Skin epidermis (tissue), 12 donors: ENCODE measurements at regions not wholly inside any gene's neighbourhood (a gene's known extent, or its start where the extent isn't known, plus 50 kb on each side); places are given as distances from the start of the nearest gene placed in this dataset.

Source experiments
- H3K27ac ChIP-seq, 21 experiments: fragments of 200-600 bp; sonication (generic) in 11 of 21; one replicate each; pipeline ENCODE4 v1.5.0; 2020; ENCODE audit warnings: mild to moderate bottlenecking in 3 of 21, inconsistent platforms in 2 of 21, moderate library complexity in 2 of 21
- H3K4me3 ChIP-seq, 7 experiments: fragments of 200-600 bp; sonication (generic) in 2 of 7; one replicate each; pipeline ENCODE4 v1.5.0; 2020; ENCODE audit warnings: inconsistent platforms in 2 of 7, mild to moderate bottlenecking in 2 of 7, moderate library complexity in 1 of 7

DNA sequence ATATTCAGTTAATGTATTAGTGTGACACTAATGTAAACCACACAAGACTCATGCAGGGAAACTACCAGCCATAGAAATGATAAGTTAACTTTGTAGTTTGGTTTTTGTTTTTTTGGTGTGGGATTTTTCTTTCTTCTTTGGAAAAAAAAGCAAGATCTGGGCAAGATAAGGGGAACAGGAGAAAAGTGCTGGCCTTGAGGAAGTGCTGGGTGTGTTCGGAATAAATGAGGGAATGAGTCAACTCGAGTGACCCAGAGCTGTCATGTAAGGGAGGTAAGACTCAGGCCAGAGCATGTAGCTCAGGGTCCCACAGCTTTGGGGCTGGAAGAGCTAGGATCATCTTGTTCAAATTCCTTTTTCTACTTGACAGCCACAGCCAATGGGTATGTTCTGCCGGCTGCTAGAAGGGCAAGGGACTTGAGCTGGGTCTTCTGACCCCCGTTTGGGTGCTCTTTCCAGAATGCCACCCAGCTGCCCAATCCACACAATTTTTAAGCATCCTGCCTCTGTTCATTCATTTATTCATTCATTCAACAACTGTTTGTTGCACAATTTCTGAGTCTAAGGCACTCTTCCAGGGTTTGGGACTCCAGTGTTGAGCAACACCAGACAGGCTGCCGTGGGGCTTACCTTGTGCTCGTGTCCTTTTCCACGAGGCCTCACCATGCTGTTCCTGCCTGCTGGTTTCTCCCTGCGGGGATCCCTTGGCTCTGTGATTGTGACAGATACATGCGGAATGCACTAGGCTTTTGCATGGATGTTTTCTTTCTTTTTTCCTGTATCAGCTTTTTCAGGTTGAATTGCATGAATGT lies 54.5 kb downstream of the CLDN34 start:
- H3K27ac ChIP-seq = no peak overlapping the region
- no peak overlapping the region for H3K4me3 ChIP-seq

- H3K27ac ChIP-seq = no peak overlapping the region
- H3K4me3 ChIP-seq = no peak overlapping the region
These were observed 55.0 kb downstream of the CLDN34 start for GRCh38 chrX:10022273-10022541.

DNA sequence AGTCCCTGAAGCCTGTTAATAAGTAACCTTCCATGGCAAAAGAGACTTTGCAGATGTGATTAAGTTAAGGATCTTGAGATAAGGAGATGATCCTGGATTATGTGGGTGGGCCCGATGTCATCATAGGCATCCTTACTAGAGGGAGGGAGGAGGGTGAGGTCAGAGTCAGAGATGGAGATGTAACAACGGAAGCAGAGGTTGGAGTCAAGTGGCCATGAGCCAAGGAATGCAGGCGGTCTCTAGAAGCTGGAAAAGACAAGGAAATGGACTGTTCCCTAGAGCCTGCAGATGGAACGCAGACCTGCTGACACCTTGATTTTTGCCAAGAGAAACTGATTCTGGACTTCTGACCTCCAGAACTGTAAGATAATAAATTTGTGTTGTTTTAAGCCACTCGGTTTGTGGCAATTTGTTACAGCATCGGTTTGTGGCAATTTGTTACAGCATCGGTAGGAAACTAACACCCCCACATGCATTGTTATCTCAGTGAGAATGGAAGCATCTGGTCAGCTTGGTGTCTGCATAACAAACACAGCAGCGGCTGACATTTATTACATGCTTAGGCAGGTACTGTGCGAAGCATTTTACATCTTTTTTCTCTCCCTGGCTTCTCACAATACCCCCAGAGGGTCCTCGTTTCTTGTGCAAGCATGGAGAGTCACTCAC lies 55.6 kb downstream of the CLDN34 start:
- Histone ChIP-seq H3K27ac (no peak overlapping the region), H3K4me3 (no peak overlapping the region)

- Histone ChIP-seq H3K27ac (no peak overlapping the region), H3K4me3 (no peak overlapping the region)
These were observed 56.7 kb downstream of the CLDN34 start for GRCh38 chrX:10023821-10024220.

DNA sequence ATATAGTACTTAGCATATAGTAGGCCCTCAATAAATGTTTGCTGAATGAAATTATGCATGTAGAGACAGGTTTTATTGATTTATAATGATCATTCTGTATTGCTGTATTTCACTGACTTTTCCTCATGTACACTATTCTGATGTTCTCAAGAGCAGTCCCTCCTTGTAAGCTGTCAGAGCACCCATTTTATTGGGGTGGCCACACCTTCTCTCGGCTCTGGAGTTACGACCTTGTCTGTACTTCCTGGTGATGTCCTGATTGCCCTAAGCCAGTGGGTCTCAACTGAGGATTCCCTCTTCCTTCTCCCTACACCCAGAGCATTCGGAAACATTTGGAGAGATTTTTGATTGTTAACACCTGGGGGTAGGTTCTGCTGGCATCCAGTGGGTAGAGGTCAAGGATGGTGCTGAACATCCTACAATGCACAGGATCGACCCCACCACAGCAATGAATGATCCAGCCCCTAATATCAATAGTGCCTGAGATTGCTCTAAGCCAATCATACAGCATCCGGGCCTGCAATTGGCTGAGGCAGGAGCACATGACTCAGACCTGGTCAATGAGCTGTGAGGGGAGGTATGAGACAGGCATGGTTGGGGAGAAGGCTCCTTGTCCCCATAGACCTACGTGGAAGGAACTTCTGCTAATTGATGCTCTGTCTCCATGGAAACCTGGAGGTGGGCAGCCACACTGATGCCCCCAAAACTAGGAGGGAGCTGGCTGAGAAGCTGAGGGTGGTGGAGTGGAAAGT lies 58.8 kb downstream of the CLDN34 start:
- no peak overlapping the region for H3K27ac ChIP-seq
- no peak overlapping the region for H3K4me3 ChIP-seq

DNA sequence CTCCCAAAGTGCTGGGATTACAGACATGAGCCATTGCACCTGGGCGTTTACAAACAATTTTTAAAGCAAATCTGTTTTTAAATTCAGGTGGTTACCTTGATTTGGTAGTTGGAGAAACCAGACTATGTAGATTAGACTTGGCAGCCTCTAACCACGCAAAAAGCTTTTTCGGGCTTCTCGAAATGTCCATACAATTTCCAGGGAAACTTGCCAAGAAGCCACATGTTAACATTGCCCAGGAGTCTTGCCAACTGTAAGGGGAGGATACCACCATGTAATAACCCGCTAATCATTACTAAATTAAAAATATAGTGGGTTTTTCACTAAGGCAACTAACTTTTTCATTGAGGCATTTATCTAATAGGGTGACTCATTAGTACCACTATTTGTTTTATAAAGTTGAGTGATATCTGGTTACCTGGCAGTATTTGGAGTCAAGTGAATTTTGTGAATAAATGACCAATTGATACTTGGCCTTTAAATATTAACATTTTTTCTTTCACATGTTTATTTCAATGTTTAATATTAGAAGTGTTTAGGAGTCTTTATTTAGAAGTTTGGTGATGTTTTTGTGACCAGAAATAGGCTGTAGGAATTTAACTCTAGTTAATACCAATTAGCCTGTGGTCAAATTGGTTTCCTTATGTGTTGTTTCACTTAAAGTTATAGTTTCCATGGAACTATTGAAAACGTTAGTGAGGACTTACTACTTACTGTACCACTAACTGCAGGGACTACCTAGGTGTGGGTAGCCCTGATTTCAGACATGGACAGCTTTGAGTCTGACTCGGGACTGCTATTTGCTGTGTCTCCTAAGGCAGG lies 61.3 kb downstream of the CLDN34 start:
- Histone ChIP-seq H3K27ac (no peak overlapping the region), H3K4me3 (no peak overlapping the region)

GRCh38 chrX:10030570-10030969 lies 63.4 kb downstream of the CLDN34 start:
- no peak overlapping the region for H3K27ac ChIP-seq
- H3K4me3 ChIP-seq = no peak overlapping the region

GRCh38 chrX:10031746-10032145 lies 64.6 kb downstream of the CLDN34 start:
- Histone ChIP-seq H3K4me3 (no peak overlapping the region), H3K27ac (no peak overlapping the region)

DNA sequence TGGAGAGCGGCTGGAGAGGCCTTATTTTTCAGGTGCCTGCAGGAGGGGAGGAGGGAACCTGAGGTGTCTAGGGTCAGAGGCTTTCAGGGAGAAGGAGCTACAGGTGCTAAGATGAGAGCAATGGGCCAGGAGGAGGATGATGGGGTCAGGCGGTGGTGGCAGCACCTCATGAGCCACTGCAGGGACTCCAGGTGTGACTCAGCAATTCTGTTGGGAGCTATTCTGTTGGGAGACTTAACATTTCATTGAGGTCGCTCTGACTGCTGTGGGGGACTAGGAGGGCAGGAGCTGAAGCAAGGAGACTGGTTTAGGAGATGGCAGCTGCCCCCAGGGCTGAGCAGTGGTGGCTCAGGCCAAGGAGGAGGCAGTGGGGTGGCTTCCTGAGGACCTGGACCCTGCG lies 65.0 kb downstream of the CLDN34 start:
- H3K4me3 ChIP-seq = no peak overlapping the region
- no peak overlapping the region for H3K27ac ChIP-seq

DNA sequence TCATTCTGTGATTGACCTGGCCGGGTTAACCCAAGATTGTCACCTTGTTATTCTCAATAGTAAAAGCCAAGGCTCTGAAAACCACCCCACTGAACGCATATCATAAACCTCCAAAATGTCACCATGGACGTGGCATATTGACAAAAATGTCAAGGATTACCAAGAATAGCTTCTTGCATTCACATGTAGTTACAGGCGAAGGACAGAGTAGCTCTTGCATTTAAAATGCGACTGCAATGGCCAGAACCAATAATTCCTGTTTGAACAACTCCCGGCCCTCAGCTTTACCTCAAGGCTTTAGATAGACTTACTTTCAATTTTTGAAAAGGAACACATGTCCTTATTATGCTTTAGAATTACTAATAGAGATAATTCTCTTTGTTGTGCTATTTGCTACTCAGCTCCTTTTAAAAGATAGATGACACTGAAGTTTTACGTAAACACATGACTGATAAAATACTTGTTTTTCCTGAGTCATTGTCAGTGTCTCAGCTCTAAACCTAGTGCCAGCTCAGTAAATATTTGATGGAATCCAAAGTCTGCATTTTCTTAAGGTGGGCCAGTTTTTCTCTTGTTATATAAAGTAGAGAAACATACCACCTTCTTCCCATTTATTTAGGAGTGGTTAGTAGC lies 66.3 kb downstream of the CLDN34 start:
- H3K4me3 ChIP-seq = no peak overlapping the region
- no peak overlapping the region for H3K27ac ChIP-seq

DNA sequence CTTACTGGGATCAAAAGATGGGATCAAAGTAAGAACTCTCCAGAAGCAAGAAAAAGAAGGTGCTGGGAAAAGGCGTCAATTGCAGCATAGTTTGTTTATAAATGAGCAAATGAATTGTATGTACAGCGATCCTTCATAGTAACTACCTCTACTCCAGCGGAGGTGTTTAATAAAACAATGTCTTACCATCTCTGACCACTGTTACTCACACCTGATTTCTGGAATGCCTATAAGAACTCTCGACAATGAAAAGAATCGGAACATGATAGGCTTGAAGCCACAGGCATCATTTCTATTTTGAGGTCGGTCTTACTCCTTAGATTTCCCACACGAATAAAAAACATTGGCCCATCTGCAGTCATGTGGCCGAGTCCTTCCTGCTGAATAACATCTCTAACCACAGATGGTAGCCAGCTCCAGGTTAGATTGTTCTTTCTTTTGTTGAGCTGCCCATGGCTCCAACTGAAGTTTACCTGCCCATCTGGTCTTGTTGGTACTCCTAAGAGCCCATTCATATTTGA lies 67.6 kb downstream of the CLDN34 start:
- Histone ChIP-seq H3K27ac (no peak overlapping the region), H3K4me3 (no peak overlapping the region)

DNA sequence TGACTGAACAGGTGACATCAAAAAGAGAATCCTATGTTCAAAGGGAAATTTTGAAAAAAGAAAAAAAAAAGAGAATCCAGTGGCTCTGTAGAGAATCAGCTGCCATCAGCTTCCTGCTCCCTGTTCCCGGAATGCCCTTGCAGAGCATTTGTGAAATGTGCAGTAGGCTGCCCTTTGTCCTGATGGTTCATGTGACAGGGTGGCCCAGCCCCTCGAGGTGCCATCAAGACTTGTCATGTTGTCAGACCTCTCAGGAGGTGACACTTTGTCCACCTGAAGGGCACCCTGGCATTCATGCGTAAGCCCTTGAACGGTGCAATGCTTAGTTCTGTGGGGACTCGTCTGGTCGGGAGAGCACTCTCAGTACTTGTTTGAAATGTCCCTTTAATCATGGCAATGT lies 71.4 kb downstream of the CLDN34 start:
- H3K4me3 ChIP-seq = no peak overlapping the region
- H3K27ac ChIP-seq = no peak overlapping the region

- no peak overlapping the region for H3K27ac ChIP-seq
These were observed 72.9 kb downstream of the CLDN34 start for GRCh38 chrX:10039821-10040793.

GRCh38 chrX:10040961-10041360 lies 73.8 kb downstream of the CLDN34 start:
- Histone ChIP-seq H3K27ac (no peak overlapping the region), H3K4me3 (no peak overlapping the region)

More at GRCh38 chrX:10039821-10040793, 72.9 kb downstream of the CLDN34 start:
- H3K4me3 ChIP-seq = no peak overlapping the region

DNA sequence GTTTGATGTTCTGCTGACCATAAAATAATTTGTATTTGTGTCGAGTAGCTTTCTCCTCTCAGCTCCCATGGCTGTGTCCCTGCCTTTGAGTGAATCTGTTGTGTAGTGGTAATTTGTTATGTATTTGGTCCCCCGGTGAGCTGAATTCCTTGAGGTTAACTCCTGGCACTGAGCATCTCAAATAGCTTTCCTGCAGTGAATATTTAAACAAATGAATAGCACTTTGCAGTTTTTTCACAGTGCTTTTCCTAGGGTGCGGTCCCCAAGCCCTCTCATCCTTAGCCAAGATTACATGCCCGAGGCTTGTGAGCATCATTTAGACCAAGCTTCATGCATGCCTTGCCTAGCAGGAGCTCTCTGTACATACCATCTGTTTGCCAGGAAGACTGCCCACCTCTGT lies 74.2 kb downstream of the CLDN34 start:
- no peak overlapping the region for H3K4me3 ChIP-seq
- H3K27ac ChIP-seq = no peak overlapping the region

DNA sequence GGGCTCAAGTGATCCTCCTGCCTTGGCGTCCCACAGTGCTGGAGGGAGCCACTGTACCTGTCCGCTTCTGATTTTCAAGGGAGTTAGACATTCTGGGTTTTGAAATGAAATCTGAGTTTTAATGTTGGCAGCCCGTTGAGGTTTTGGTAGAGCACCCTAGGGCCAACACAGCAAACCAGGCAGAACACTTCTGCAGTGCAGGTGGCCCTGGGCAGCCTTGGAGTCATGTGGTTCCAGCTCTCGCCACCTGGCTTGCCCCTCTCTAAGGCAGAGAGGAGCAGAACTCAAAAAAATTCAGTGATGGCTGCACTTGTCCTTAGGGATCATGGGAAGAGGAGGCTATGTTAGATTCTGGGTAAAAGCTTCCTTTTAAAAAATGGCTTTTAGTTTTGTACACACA lies 74.9 kb downstream of the CLDN34 start:
- Histone ChIP-seq H3K27ac (no peak overlapping the region), H3K4me3 (no peak overlapping the region)

- Histone ChIP-seq H3K27ac (no peak overlapping the region), H3K4me3 (no peak overlapping the region)
These were observed 76.2 kb downstream of the CLDN34 start for GRCh38 chrX:10043386-10043785.

- Histone ChIP-seq H3K27ac (peak overlapping the region in 3 of 21 experiments; percentile 7 to 50 (median 23)), H3K4me3 (no peak overlapping the region)
These were observed 76.9 kb downstream of the CLDN34 start for GRCh38 chrX:10044021-10044420.
